Endothelial cell (in vitro differentiated cells): ENCODE measurements at regions not wholly inside any gene's neighbourhood (a gene's known extent, or its start where the extent isn't known, plus 50 kb on each side); places are given as distances from the start of the nearest gene placed in this dataset.

Source experiments
- DNase-seq: peaks from one replicate; pipeline ENCODE4 v3.0.0; 2021; ENCODE audit warnings: low spot score
- H3K27ac Mint-ChIP-seq: one replicate; pipeline ENCODE4 v1.8.0; 2021; ENCODE audit warnings: mixed read lengths, inconsistent platforms; ENCODE audit not compliant: unreplicated experiment
- H3K27me3 Mint-ChIP-seq: one replicate; pipeline ENCODE4 v1.8.0; 2021; ENCODE audit warnings: mild to moderate bottlenecking, moderate library complexity, mixed read lengths, inconsistent platforms; ENCODE audit not compliant: unreplicated experiment
- H3K36me3 Mint-ChIP-seq: one replicate; pipeline ENCODE4 v1.8.0; 2021; ENCODE audit warnings: mild to moderate bottlenecking, low read depth, mixed read lengths, inconsistent platforms; ENCODE audit not compliant: unreplicated experiment
- H3K4me1 Mint-ChIP-seq: one replicate; pipeline ENCODE4 v1.8.0; 2021; ENCODE audit warnings: mild to moderate bottlenecking, mixed read lengths, inconsistent platforms; ENCODE audit not compliant: unreplicated experiment
- H3K4me3 Mint-ChIP-seq: one replicate; pipeline ENCODE4 v1.8.0; 2021; ENCODE audit warnings: mild to moderate bottlenecking, mixed read lengths, inconsistent platforms; ENCODE audit not compliant: unreplicated experiment
- H3K9me3 Mint-ChIP-seq: one replicate; pipeline ENCODE4 v1.8.0; 2021; ENCODE audit warnings: mixed read lengths, inconsistent platforms; ENCODE audit not compliant: unreplicated experiment
- CTCF ChIP-seq: fragments of 200-600 bp; sonication (generic); IDR thresholded peaks from one replicate; pipeline ENCODE4 v1.5.0; 2021; ENCODE audit warnings: antibody characterized with exemption; ENCODE audit not compliant: unreplicated experiment

DNA sequence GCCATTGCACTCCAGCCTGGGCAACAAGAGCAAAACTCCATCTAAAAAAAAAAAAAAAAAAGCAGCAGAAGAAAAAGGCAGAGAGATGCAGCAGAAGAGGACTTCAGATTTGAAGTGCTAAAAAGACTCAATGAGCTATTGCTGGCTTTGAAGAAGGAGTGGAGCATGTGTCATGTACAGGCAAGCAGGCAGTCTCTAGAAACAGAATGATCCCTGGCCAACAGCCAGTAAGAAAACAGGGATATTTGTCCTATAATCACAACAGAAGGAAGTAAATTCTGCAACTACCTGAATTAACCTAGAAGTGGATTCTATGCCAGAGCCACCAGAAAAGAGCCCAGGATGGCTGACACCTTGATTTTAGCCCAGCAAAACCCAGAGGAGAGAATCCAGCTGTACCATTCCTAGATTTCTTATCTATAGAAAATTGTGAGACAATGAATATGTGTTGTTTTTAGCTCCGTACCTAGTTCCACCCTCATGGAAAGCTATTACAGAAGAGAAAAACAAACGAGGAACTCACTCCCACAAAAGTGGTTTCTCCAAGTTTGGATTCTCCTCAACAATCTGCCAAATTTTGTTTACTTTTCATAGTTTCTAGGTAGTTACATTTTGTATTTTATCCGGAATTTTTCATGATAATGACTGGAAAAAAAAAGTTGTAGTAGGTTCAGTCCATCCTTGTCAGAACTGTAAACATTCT lies 198.2 kb upstream of the GNAI1 start:
- H3K36me3 Mint-ChIP-seq, result no peaks in the 10 kb centered on the region
- no peak overlapping the region for H3K27ac Mint-ChIP-seq
- TF ChIP-seq CTCF, result no peak
- no peaks in the 10 kb centered on the region for H3K9me3 Mint-ChIP-seq
- H3K27me3 Mint-ChIP-seq, result no peaks in the 10 kb centered on the region
- no peak for DNase-seq
- no peaks in the 10 kb centered on the region for H3K4me1 Mint-ChIP-seq
- H3K4me3 Mint-ChIP-seq, result no peak overlapping the region

- H3K4me1 Mint-ChIP-seq, result no peaks in the 10 kb centered on the region
- H3K27me3 Mint-ChIP-seq, result no peaks in the 10 kb centered on the region
- H3K27ac Mint-ChIP-seq, result no peak overlapping the region
- no peak for DNase-seq
- H3K4me3 Mint-ChIP-seq, result no peak overlapping the region
- H3K9me3 Mint-ChIP-seq, result no peaks in the 10 kb centered on the region
- TF ChIP-seq CTCF, result no peak
- H3K36me3 Mint-ChIP-seq, result no peaks in the 10 kb centered on the region
Observed at GRCh38 chr7:79934727-79935126, 199.9 kb upstream of the GNAI1 start.

DNA sequence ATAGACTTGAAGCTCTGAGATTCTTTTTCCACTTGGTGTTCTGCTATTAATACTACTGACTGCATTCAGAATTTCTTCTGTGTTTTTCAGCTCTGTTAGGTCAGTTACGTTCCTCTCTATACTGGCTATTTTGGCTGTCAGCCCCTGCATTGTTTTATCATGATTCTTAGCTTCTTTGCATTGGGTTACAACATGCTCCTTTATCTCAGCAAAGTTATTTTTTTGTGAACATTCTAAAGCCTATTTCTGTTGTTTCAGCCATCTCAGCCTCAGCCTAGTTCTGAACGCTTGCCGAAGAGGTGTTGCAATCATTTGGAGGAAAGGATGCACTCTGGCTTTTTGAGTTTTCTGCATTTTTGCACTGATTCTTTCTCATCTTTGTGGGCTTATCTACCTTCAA lies 201.5 kb upstream of the GNAI1 start:
- no peak for DNase-seq
- TF ChIP-seq CTCF, result no peak
- Mint-ChIP-seq H3K9me3 (no peaks in the 10 kb centered on the region), H3K4me3 (no peak overlapping the region), H3K4me1 (no peaks in the 10 kb centered on the region), H3K27me3 (no peaks in the 10 kb centered on the region), H3K27ac (no peak overlapping the region), H3K36me3 (no peaks in the 10 kb centered on the region)

GRCh38 chr7:79930604-79931003 lies 204.0 kb upstream of the GNAI1 start:
- no peak overlapping the region for H3K27ac Mint-ChIP-seq
- H3K4me3 Mint-ChIP-seq, result no peak overlapping the region
- no peaks in the 10 kb centered on the region for H3K27me3 Mint-ChIP-seq
- H3K4me1 Mint-ChIP-seq, result no peaks in the 10 kb centered on the region
- no peaks in the 10 kb centered on the region for H3K36me3 Mint-ChIP-seq
- no peaks in the 10 kb centered on the region for H3K9me3 Mint-ChIP-seq
- DNase-seq, result no peak
- TF ChIP-seq CTCF, result no peak

DNA sequence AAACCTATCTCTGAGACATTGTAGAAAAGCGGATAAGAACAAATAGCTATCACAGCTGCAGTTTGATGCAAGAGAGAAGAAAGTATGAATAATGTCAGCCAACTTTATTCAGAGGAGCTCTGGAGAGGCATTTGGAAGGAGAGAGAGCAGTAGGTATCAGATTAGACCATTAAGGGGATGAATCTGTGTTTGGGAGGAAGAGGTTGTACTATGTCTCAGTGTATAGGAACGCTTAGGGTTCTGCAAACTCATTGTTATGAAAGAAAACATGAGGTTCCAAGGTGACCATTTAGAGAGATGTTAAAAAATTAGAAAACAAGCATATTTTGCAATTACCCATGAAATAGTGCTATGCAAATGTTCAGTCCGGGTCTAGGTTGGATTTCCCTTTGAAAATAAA lies 207.5 kb upstream of the GNAI1 start:
- no peak overlapping the region for H3K4me3 Mint-ChIP-seq
- H3K36me3 Mint-ChIP-seq, result no peaks in the 10 kb centered on the region
- TF ChIP-seq CTCF, result no peak
- peaks cover 4% of the 10 kb centered on the region for H3K9me3 Mint-ChIP-seq
- DNase-seq, result no peak
- H3K27me3 Mint-ChIP-seq, result no peaks in the 10 kb centered on the region
- H3K4me1 Mint-ChIP-seq, result no peaks in the 10 kb centered on the region
- no peak overlapping the region for H3K27ac Mint-ChIP-seq
